ENCODE measurements at regions not wholly inside any gene's neighbourhood (a gene's known extent, or its start where the extent isn't known, plus 50 kb on each side); places are given as distances from the start of the nearest gene placed in this dataset.

DNA sequence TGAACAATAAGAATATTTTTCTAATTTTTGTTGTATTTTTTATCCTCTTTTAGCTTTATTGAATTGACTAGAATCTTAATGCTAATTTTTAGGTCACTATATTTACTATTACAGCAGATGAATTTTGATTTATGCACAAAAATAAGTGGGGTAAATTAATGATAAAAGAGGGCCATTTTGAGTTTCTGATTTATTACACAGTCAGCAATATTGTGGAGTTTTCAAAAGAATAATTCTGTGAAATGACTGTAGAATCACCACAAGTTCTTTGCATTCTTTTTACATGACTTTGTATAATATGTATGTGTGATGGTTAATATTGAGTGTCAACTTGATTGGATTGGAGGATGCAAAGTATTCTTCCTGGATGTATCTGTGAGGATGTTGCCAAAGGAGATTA is 812.4 kb upstream of the DPPA4 start:
- Histone ChIP-seq H2AFZ (ENCODE audit: low read length) (no peak overlapping the region), H3K9me3 (ENCODE audit: low read length) (no peaks in the 10 kb centered on the region), H3K79me2 (ENCODE audit: low read length) (no peaks in the 10 kb centered on the region), H3K4me3 (ENCODE audit: low read length) (no peak overlapping the region), H3K9ac (ENCODE audit: low read length) (no peak overlapping the region), H3K36me3 (ENCODE audit: low read depth, low read length) (no peaks in the 10 kb centered on the region), H3K27me3 (ENCODE audit: low read length) (no peaks in the 10 kb centered on the region), H4K20me1 (ENCODE audit: low read length) (no peaks in the 10 kb centered on the region), H3F3A (ENCODE audit: low read length, unreplicated experiment) (no peaks in the 10 kb centered on the region), H3K27ac (ENCODE audit: low read length) (no peak overlapping the region), H3K9me2 (replicated peaks; ENCODE audit: low read length) (no peaks in the 10 kb centered on the region), H3K4me1 (ENCODE audit: insufficient read depth, low read length) (no peaks in the 10 kb centered on the region), H3K4me2 (ENCODE audit: low read length) (no peak overlapping the region)
- ATAC-seq (no peak), DNase-seq (no peak)
- ChIA-PET CTCF (no interaction called here), POLR2A (ENCODE audit: unreplicated experiment) (no interaction called here)
- no TSS peak for BruUV-seq (replicated peaks)
- intact Hi-C loops (cut with micrococcal nuclease) = no loop called here
- TF ChIP-seq, protein P1, sequence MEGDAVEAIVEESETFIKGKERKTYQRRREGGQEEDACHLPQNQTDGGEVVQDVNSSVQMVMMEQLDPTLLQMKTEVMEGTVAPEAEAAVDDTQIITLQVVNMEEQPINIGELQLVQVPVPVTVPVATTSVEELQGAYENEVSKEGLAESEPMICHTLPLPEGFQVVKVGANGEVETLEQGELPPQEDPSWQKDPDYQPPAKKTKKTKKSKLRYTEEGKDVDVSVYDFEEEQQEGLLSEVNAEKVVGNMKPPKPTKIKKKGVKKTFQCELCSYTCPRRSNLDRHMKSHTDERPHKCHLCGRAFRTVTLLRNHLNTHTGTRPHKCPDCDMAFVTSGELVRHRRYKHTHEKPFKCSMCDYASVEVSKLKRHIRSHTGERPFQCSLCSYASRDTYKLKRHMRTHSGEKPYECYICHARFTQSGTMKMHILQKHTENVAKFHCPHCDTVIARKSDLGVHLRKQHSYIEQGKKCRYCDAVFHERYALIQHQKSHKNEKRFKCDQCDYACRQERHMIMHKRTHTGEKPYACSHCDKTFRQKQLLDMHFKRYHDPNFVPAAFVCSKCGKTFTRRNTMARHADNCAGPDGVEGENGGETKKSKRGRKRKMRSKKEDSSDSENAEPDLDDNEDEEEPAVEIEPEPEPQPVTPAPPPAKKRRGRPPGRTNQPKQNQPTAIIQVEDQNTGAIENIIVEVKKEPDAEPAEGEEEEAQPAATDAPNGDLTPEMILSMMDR (conservative IDR thresholded peaks at IDR 0.05; ENCODE audit: low read depth, low read length) = no peak
- TF ChIP-seq EZH2phosphoT487 (IDR thresholded peaks at IDR 0.05; ENCODE audit: borderline replicate concordance, low read length) = no peak
- no peak for TF ChIP-seq EZH2 (IDR thresholded peaks at IDR 0.05; ENCODE audit: low read length, unreplicated experiment)

DNA sequence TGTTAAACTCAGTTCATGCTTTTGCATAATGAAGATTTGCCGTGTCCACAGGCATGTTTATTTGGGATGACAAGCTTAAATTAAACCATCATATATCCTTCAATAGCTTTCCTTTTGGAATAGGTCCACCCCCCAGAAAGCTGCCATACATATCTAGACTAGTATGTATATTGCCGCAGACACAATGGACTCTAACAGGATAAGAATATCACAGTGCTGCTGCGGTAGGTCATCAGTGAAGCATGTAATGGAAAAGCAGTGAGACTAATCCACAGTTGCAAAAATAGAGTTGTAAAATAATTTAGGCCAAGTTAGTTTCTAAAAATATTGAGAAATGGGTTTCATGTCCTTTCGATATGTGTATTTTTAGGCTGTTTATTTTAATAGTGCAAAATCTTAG is 819.9 kb upstream of the DPPA4 start:
- BruUV-seq (replicated peaks) = no TSS peak
- TF ChIP-seq EZH2 (IDR thresholded peaks at IDR 0.05; ENCODE audit: low read length, unreplicated experiment) = no peak
- TF ChIP-seq, protein P1 (conservative IDR thresholded peaks at IDR 0.05; ENCODE audit: low read depth, low read length) = no peak
- TF ChIP-seq EZH2phosphoT487 (IDR thresholded peaks at IDR 0.05; ENCODE audit: borderline replicate concordance, low read length) = no peak
- intact Hi-C loops (cut with micrococcal nuclease) = no loop called here

DNA sequence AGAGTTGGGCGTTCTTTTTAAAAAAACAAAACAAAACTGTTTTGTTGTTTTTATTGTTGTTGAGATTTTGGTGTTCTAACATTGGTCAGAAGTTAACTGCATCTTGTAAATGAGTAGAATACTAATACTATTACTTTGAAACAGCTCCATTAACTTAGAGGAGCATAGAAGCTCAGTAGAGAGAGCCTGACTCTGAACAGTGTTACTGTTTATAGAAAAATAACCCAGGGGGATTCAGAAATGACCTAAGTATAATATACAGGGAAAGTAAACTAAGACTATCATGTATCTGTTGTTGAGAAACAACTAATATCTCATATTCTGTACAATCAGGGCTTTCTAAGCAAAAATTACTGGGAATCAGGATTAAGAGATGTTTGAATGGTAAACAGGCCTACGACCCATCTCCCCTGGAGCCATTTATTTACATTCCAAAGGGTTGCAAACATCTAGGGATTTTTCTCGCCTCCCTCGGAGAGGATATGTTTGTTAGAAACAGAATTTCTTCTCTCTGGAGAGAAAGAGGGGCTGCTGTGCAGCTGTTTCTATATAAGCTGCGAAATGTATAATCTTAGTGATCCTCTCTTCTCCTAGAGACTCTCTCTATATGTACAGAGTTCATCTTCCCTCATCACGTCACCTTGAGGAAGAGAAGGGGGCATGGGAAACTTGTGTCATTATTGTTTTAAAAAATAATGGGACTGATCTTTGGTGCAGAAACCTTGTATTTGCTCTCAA is 827.5 kb upstream of the DPPA4 start:
- Histone ChIP-seq H4K20me1 (ENCODE audit: low read length) (no peaks in the 10 kb centered on the region), H3K9ac (ENCODE audit: low read length) (no peak overlapping the region), H3K36me3 (ENCODE audit: low read depth, low read length) (no peaks in the 10 kb centered on the region), H3F3A (ENCODE audit: low read length, unreplicated experiment) (no peaks in the 10 kb centered on the region), H3K9me2 (replicated peaks; ENCODE audit: low read length) (no peaks in the 10 kb centered on the region), H3K27ac (ENCODE audit: low read length) (0 out of 2 replicates have a peak overlapping the region, but pooled peaks have one; percentile 4), H3K9me3 (ENCODE audit: low read length) (no peaks in the 10 kb centered on the region), H3K4me1 (ENCODE audit: insufficient read depth, low read length) (no peaks in the 10 kb centered on the region), H3K27me3 (ENCODE audit: low read length) (no peaks in the 10 kb centered on the region), H3K4me3 (ENCODE audit: low read length) (no peak overlapping the region), H3K79me2 (ENCODE audit: low read length) (no peaks in the 10 kb centered on the region), H3K4me2 (ENCODE audit: low read length) (peak overlapping the region; percentile 7), H2AFZ (ENCODE audit: low read length) (peak overlapping the region; percentile 55)
- ATAC-seq (no peak; the same call in 1 of the 2 replicates), DNase-seq (no peak)
- POLR2A ChIA-PET (ENCODE audit: unreplicated experiment) = no interaction called here
- CTCF ChIA-PET = interaction anchor here (0.7 kb wide), 1 partner anchor 10 kb away, joined by 8 read pairs; no protein-coding TSS in a partner anchor
- TF ChIP-seq EZH2phosphoT487 (IDR thresholded peaks at IDR 0.05; ENCODE audit: borderline replicate concordance, low read length) (no peak), EZH2 (IDR thresholded peaks at IDR 0.05; ENCODE audit: low read length, unreplicated experiment) (no peak)
- TF ChIP-seq, protein P1 (conservative IDR thresholded peaks at IDR 0.05; ENCODE audit: low read depth, low read length) = no peak
- BruUV-seq (replicated peaks) = no TSS peak
- intact Hi-C loops (cut with micrococcal nuclease) = loop anchor here (10.0 kb wide), 1 partner anchor 430 kb away; no protein-coding TSS in a partner anchor

More for the DNA sequence above, 819.9 kb upstream of the DPPA4 start:
- ChIA-PET CTCF (no interaction called here), POLR2A (ENCODE audit: unreplicated experiment) (no interaction called here)
- Histone ChIP-seq H3K9me3 (ENCODE audit: low read length) (no peaks in the 10 kb centered on the region), H3K27ac (ENCODE audit: low read length) (no peak overlapping the region), H3K9me2 (replicated peaks; ENCODE audit: low read length) (no peaks in the 10 kb centered on the region), H3K36me3 (ENCODE audit: low read depth, low read length) (no peaks in the 10 kb centered on the region), H3K4me2 (ENCODE audit: low read length) (no peak overlapping the region), H3F3A (ENCODE audit: low read length, unreplicated experiment) (no peaks in the 10 kb centered on the region), H3K79me2 (ENCODE audit: low read length) (no peaks in the 10 kb centered on the region), H3K9ac (ENCODE audit: low read length) (no peak overlapping the region), H4K20me1 (ENCODE audit: low read length) (no peaks in the 10 kb centered on the region), H2AFZ (ENCODE audit: low read length) (no peak overlapping the region), H3K4me1 (ENCODE audit: insufficient read depth, low read length) (no peaks in the 10 kb centered on the region), H3K4me3 (ENCODE audit: low read length) (no peak overlapping the region), H3K27me3 (ENCODE audit: low read length) (no peaks in the 10 kb centered on the region)
- ATAC-seq (no peak), DNase-seq (no peak)

Measured in PC-3 (cell line).